HG03378 (cell line): ENCODE measurements at regions not wholly inside any gene's neighbourhood (a gene's known extent, or its start where the extent isn't known, plus 50 kb on each side); places are given as distances from the start of the nearest gene placed in this dataset.

Experiments
- ATAC-seq: cut with Tn5 transposase; IDR thresholded peaks from one replicate; pipeline ENCODE4 v1.9.1; 2021; ENCODE audit warnings: mild to moderate bottlenecking, moderate library complexity; ENCODE audit not compliant: unreplicated experiment

DNA sequence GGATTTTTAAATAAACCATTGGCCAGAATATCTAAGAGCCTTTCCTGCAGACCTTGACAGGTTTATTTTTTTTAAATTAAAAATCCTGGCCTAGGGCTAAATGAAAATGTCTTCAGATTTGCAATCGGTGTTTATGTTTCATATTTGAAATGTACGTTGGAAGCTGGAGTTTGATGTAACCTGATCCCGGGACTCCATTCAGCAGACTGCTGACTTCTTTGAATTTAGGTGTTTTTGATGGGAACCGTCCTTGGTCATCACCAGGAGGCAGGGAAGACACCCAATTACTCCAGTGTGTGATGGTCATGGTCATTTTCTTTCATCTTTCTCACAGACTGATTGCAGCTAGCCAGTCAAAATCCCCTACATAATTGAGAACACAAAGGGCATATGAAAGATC, 60.1 kb upstream of the BRINP1 start:
- no peak for ATAC-seq

DNA sequence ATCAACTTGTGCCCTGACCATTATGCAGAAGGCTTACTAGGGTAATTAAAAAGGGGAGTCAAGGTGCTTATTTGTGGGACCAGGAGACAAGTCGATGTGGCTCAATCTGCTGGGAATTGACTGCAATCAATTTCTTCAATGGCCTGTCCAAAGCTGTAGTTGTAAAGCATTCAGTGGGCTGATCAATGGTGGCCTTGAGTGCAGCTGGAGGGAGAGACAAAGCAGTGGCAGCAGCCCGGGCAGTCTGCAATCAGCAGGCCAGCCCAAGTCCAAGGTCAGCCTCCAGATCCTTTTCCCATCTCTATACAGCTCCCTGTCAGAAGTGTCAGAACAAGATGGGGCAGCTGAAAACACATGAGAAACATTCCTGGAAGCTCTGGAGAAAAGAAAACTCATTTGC, 51.0 kb upstream of the BRINP1 start:
- no peak for ATAC-seq
